HG03039 (cell line): ENCODE measurements at regions not wholly inside any gene's neighbourhood (a gene's known extent, or its start where the extent isn't known, plus 50 kb on each side); places are given as distances from the start of the nearest gene placed in this dataset.
"Not testable (repeated sequence)": the region's sequence is repeated elsewhere in the genome, so short reads cannot be mapped to it uniquely, and the experiment has no call there.

Experiments used
- ATAC-seq: cut with Tn5 transposase; IDR thresholded peaks from one replicate; pipeline ENCODE4 v1.9.1; 2021; ENCODE audit warnings: mild to moderate bottlenecking, moderate library complexity; ENCODE audit not compliant: unreplicated experiment

GRCh38 chr13:81142306-81142999 is 801.5 kb upstream of the SPRY2 start:
- no peak for ATAC-seq

- ATAC-seq = no peak
These were observed 799.7 kb upstream of the SPRY2 start for GRCh38 chr13:81140675-81141074.

GRCh38 chr13:81139987-81140386 is 799.1 kb upstream of the SPRY2 start:
- ATAC-seq = no peak

GRCh38 chr13:81138353-81138980 is 797.5 kb upstream of the SPRY2 start:
- ATAC-seq = no peak

- no peak for ATAC-seq
These were observed 792.1 kb upstream of the SPRY2 start for GRCh38 chr13:81133066-81133465.

GRCh38 chr13:81117416-81117815 is 776.5 kb upstream of the SPRY2 start:
- ATAC-seq = no peak

- ATAC-seq = no peak
These were observed 775.7 kb upstream of the SPRY2 start for GRCh38 chr13:81116461-81117282.

- no peak for ATAC-seq
These were observed 768.1 kb upstream of the SPRY2 start for GRCh38 chr13:81109026-81109425.

GRCh38 chr13:81106348-81106747 is 765.4 kb upstream of the SPRY2 start:
- no peak for ATAC-seq

GRCh38 chr13:81104035-81104715 is 763.2 kb upstream of the SPRY2 start:
- no peak for ATAC-seq

- not testable (repeated sequence) for ATAC-seq
These were observed 761.1 kb upstream of the SPRY2 start for GRCh38 chr13:81102066-81102465.

GRCh38 chr13:81089371-81090157 is 748.6 kb upstream of the SPRY2 start:
- no peak for ATAC-seq

- no peak for ATAC-seq
These were observed 740.1 kb upstream of the SPRY2 start for GRCh38 chr13:81080911-81081454.

GRCh38 chr13:81078048-81078447 is 737.1 kb upstream of the SPRY2 start:
- no peak for ATAC-seq

- ATAC-seq = not testable (repeated sequence)
These were observed 728.9 kb upstream of the SPRY2 start for GRCh38 chr13:81069822-81070221.

GRCh38 chr13:81058916-81059290 is 718.0 kb upstream of the SPRY2 start:
- no peak for ATAC-seq

- no peak for ATAC-seq
These were observed 717.4 kb upstream of the SPRY2 start for GRCh38 chr13:81058211-81058915.

- no peak for ATAC-seq
These were observed 710.9 kb upstream of the SPRY2 start for GRCh38 chr13:81051873-81052272.

GRCh38 chr13:81048026-81048461 is 707.1 kb upstream of the SPRY2 start:
- no peak for ATAC-seq

- no peak for ATAC-seq
These were observed 700.8 kb upstream of the SPRY2 start for GRCh38 chr13:81041761-81042160.
